NCI-H146 treated with DMSO at 0.1 percent for 48 hours (cell line): ENCODE measurements at regions not wholly inside any gene's neighbourhood (a gene's known extent, or its start where the extent isn't known, plus 50 kb on each side); places are given as distances from the start of the nearest gene placed in this dataset.
"Not testable (repeated sequence)": the region's sequence is repeated elsewhere in the genome, so short reads cannot be mapped to it uniquely, and the experiment has no call there.

Experiments used
- DNase-seq: peaks from one replicate; lab custom pipeline; 2025; ENCODE audit not compliant: unreplicated experiment; lab: John Stamatoyannopoulos, UW

DNA sequence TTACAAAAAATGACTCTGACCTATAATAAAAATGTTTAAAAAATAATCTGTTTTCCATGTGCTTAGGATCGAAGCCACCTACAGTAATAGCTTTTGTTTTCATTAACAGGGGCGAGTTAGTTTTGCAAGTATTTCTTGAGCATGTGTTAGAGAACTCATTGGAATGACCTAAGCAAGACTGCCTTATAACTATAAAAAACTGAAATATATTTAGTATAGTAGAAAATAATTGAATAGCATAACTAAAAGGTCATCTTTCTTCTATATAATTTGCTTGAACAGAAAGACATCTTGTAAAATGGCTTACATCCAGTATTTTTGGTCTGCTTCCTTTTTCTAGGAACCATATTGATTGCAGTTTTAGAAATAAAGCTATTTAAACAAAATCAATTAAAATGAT, 241.5 kb upstream of the NRIP1 start:
- no peak for DNase-seq

DNA sequence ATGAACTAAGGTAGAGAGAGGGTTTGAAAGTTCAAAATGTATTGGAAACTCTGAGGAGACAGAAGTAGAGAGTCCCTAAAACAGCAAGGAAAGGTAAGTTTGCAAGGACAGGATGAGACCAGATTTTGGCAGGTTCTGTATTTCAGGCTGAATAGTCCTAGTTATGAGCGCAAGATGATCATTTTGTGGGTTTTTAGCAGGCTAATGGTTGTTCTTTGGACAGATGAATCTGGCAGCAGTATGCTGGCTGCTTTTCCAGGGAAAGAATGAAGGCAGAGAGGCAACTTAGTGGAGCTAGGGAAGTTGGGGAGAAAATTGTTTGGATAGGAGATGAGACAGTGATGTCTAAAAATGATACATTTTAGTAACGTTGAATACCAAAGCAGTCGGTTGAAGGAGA, 243.5 kb upstream of the NRIP1 start:
- no peak for DNase-seq

DNA sequence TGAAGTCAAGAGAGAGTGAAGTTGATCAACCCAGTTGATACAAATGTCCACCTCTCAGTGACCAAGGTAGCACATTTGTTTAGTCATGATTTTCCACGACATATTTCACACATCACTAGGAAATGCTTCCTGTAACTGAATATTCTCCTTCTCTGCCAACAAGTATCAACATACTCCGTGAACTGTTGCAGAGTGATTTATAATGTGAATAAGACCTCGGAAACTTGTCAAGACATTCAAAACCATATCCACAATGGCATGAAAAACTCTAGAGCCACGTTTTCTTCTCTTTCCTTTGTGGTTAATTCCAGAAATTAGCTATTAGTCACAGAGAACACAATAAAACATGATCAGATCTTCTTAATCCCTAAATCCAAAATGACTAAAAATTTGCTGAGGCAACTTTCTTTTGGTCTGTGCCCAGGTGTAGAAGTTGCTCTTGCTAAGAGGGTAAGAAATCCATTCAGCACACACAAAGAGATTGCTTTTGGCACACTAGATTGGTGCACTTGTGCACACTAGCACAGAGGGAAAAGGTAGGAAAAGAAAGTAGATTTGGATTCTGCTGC, 244.3 kb upstream of the NRIP1 start:
- DNase-seq, result no peak

DNA sequence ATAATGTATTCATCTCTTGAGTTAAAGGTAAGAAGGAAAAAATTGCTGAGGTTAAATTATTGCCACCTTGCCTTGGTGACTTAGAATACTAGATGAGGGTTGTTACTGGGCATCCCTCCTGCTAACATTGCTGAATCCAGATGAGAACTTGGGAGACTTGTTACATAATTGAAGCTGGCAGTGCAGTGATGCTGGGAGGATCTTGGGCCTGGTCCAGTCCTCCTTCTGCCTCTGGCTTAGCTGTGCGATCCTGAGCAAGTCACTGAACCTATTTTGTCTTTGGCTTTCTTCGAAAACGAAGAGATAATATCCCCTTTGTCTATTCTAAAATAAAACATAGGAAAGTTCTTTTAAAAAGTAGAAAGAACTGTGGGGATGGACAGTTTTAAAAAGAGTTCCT, 244.9 kb upstream of the NRIP1 start:
- no peak for DNase-seq

DNA sequence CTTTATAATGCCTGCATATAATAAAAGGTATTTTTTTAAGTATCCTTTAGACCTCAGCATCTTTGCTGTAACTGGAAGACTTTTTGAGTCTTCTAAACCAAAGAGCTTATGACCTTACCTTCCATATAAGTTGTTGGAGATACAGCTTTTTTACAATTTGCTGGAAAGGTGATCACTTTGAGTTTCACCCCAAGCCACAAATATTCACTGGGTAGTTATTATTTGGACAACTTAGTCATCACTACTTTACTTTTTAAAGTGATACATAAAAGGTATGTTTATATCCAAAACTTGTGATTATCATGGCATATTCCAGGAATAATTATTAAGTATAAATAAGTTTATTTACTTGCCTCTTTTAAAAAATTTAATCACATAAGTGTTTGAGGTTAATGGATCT, 246.7 kb upstream of the NRIP1 start:
- no peak for DNase-seq

DNA sequence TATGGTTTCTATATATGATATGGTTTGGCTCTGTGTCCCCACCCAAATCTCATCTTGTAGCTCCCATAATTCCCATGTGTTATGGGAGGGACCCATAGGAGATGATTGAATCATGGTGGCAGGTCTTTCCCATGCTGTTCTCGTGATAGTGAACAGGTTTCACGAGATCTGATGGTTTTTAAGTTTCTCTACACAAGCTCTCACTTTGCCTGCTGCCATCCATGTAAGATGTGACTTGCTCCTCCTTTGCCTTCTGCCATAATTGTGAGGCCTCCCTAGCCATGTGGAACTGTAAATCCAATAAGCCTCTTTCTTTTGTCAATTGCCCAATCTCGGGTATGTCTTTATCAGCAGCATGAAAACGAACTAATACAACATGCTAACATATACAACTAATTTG, 252.2 kb upstream of the NRIP1 start:
- not testable (repeated sequence) for DNase-seq

DNA sequence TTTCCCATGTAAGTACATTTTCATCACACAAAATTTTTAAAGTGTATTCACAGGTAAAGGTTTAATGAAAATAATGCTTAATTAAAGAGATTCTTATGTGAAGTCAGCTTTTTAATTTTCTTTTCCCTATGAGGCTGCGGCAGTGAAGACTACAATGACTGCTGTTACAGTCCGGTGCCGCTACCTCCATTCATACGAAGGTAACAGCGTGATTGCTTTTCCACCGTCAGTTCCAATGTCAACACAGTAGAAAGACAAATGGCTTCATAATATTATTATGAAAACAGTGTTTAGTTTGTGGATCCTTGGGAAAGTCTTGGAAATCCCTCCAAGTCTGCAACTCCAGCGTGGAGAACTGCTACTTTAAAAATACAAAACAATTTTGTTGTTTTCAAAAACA, 254.9 kb upstream of the NRIP1 start:
- no peak for DNase-seq

DNA sequence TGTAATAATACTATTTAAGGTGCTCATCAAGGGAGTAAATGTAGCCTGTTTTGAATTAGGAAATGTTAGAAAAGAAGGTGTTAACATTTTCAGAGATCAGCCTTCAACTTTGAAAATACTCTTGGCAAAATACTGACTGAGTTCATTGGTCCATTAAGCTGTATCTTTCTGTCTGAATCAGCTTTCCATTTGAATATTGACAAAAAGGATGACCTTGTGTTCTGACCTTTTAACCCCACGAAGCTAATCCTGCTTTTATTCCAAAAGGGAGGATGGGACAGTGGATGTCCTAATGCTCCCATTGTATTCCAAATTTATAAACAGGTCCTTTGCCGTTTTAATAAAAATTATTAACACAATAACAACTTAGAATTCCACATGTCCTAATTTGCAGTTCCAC, 259.7 kb upstream of the NRIP1 start:
- DNase-seq, result no peak

DNA sequence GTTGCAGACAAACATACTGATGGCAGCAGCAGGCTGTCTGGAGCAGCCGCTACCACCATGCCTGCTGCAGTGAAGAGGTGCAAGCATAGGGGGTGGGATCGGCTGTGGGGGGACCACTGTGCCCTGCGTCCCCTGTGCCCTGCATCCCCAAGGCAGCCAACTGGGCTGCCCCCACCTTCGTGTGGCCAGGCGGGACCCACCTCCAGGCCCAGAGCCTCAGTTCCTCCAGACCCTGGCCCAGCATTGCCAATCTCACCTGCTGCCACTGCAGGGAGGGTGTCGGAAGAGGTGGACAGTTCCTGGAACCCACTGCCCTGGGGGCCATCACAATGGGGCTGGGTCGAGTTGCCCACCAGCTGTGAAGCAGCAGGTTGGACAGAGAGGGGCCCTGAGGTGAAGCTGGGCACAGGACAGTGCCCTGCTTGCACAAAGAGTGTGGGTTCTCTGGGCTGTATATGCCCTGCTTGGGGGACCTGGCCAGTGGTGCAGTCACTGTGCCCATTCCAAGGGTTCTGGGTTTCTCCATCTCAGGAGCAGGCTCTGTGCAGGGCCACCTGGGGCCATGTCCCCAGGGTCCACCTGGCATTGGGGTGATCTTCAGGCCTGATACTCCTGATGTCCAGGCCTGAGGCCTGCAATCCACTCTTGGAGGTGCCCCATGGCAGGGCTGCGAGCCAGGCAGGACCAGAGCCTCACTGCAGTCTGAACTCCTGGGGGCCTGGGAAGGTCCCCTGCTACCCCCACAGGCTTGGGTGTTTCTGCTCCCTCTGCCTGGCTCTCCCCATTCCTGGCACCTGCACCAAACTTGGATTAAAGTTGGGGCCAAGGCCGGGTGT, 261.4 kb upstream of the NRIP1 start:
- DNase-seq, result no peak

DNA sequence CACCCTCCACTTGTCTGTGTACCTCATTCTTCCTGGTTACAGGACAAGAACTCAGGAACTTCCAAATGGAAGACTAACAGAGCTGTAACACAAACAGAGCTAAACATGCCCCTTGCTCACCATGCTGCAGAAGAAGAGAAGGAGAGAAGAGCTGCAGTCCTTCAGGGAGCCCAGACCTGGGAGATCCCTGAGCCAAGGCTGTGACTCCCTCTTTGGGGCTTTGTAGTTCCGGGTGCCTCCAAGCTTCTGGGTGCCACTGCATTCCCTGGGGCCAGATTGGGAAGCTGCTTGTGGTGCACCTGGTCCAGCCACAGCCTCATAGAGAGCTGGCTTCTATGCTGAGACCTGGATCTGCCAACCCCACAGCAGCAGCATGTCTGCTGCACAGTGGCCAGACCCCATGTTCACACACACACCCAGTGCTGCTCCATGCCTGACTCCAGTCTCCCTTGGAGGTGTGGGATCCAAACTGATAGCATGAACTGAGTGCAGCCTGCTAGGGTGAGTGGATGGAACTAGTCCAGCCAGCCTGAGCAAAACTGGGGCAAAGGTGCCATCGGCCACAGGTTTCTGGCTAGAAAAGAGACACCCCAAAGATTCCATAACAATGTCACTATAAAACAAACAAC, 263.0 kb upstream of the NRIP1 start:
- no peak for DNase-seq

DNA sequence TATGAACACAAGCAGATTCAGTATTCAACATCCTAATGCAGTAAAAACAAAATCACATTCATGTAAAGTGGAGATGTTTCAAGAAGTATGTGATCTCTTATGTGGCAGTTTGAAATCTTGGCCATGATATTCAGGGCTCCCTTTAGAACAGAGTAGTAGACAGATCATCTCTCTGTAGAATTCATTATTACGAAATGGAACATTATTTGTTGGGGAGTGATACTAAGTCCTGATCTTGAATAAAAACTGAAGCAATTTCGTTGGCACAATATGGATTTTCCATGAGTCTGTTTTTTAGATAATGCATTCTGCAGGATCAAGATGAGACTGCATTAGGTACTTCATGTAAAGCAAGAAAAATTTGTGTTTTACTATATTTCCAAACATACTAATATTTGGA, 264.4 kb upstream of the NRIP1 start:
- no peak for DNase-seq

DNA sequence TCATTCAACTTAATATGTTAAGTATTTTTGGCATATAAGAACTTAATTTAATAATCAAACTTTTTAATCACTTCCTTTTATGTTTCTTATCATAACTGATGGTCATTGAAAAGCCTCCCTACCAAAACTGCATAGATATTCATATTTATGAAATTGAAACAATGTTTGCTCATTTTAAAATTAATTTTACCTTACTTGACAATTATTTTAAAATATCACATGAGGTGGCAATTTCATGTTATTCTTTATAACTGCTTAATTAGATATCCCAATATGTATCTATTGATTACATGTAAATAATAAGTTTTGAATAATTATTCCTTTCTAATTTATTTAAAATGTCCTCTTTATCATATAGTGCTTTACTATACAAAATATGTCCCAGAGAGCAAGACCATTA, 266.1 kb upstream of the NRIP1 start:
- DNase-seq, result no peak

DNA sequence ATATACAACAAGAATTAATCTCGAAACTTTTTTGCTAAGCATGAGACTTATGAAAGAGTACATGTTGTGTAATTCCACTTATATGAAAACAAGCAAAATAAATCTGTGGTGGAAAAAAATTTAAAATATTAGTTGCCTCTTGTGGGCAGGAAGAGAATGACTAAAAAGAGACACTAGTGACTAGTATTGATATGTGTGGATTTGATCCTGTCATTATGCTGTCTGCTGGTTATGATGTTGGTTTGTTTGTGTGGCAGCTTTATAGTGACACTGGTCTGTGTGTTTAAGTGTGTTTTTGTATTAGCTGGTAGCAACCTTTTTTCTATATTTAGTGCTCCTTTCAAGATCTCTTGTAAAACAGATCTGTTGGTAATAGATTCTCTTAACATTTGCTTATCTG, 267.8 kb upstream of the NRIP1 start:
- DNase-seq, result no peak

DNA sequence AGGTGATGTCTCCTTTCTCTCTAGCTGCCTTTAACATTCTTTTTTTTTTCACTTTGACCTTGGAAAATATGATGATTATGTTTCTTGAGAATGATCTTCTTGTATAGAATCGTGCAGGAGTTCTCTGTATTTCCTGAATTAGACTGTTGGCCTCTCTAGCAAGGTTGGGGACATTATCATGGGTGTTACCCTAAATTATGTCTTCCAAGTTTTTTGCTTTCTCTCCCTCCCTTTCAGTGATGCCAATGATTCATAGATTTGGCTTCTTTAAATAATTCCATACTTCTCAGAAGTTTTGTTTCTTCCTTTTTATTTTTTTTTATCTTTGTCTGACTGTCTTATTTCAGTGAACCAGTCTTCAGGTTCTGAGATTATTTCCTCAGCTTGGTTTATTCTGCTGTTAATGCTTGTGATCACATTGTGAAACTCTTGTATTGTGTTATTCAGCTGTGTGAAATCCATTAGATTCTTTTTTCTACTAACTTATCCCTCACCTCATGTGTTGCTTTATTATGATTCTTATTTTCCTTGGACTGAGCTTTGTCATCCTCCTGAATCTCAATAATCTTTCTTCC, 268.4 kb upstream of the NRIP1 start:
- DNase-seq, result no peak

DNA sequence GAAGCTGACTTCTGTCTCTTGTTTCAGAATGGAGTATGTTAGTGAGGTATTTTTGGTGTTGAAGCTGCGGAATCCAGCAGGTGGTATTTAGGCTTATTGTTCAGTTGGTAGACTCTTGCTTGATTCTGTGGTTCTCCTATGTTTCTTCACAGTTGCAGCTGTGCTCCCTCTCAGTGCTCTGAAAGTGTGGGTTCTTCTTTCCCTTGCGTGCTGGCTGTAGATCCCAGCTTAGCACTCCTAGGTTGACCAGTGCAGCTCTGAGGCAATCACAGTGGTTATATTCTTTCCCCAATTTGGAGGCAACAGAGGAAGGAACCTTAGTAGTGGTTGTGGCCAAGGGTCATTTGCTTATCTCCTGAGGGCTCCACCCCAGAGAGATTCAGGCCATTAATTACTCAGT, 269.2 kb upstream of the NRIP1 start:
- DNase-seq, result no peak

DNA sequence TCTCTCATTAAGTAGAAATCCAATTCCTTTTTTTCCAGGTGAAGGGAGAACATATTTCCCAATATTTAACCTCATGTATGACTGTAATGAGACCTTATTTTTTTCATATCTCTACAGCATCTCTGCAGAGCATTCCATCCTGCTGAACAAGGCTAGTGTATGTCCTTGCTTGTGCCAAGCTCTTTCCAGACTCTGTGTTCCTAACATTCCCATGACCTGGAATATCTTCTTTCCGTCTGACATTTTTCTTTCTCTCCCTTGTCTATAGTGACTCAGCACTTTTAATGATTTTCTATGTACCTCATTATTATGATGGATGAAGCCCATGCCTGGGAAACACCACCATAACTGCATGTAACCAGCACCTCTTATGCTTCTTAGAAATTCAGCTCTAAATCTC, 278.3 kb upstream of the NRIP1 start:
- no peak for DNase-seq

DNA sequence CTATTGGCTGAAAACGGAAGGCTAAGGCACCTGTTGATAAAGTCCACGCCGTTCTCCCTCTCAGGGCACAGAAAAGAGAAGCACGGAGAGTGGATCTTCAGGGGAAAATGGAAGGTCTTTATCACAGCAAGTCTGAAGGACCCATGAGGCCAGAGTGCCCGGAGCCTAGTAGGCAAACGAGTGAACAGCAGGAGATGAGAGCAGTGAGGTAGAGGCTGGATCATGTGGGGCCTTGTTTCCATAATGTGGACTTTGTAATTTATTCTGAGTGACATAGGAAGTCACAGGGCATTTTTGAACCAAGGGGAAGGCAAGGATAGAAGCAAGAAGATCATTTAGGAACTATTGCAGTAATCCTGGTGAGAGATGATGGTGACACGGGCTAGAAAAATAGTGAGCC, 287.2 kb upstream of the NRIP1 start:
- no peak for DNase-seq

DNA sequence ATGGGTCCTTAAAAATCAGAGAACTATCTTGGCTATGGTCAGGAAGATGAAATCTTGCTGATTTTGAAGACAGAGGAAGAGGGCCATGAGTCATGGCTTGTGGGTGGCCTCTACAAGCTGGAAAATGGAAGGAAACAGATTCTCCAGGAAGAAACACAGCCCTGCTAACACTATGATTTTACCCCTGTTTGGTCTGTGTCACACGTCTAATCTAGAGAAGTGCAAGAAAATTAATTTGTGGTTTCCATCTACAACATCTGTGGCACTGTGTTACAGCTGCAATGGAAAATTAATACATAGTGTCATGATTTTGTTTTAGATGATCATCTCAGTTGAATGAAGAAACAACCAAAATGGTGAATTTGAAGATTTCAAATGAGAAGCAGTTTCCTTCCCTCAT, 288.7 kb upstream of the NRIP1 start:
- no peak for DNase-seq

DNA sequence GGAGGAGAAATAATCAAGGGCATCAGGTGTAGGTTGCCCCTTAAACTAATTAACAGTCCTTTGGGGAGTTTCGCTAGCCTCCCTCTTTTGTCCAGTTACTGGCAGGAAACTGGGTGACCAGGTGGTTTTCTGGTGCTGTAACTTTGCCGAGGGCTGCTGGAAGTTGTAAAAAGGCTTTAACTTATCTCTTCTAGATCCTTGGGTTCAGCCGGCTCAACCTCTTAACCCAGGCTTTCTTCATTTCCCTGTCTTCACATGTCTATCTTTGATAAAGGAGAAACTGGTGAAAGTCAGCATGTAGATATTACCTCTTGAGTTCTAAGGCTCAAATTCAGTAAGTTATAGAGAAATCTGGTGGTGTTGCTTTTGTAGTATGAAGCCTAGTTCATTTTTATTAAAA, 289.7 kb upstream of the NRIP1 start:
- DNase-seq, result no peak

DNA sequence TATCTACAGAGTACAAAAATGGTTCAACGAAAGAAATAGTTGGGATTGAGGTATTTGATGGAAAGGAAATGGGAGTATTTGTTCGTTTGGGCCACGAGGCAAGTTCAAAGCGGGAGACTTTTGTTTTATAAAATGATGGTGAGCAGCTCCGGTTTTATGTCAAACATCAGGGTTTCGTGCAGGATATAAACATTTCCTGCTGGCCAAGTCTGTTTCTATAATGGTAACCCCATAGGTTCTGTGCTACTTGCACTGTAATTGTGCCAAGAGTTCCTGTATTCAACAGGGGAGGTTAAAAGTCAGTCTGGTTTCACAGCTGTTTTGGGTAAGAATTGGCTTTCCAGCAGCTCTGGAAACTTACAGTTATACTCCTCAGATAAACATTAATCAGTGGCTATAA, 290.3 kb upstream of the NRIP1 start:
- DNase-seq, result no peak

DNA sequence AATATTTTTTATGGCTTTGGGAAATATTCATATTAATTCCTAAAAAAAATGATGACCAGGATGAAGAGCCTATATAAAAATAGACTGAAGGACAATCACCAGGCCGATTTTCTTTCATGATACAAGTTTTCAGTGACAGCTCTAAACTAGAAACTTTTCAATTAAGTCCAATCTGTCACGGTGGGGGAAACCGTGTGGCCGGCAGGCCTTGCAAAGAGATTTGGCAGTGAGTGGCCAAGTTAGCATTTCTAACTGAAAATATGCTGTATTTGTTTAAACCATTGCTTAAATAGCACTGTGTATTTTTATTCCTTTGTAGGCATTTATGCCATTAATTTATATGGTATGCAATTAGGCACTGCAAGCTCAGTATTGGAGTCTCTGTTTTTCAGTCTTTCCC, 294.5 kb upstream of the NRIP1 start:
- no peak for DNase-seq

DNA sequence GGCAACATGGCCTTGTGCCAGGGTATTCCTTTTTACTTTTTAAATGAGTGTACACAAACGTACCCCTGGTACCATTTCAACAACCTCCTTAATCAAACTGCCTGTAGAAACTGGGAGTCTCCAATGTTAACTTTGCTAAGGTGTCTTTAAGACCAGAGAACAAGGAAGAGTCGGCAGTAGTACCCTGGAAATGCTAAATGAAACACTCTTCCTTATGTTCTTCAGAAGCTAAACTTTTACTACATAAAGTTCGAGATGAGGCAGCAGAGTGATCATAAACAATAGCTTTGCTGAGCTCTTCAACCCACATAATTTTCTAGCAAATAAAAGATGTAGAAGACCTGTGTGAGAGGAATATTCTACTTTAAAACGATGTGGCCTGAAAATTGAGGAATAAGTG, 297.7 kb upstream of the NRIP1 start:
- DNase-seq, result no peak
